ENCODE measurements at regions not wholly inside any gene's neighbourhood (a gene's known extent, or its start where the extent isn't known, plus 50 kb on each side); places are given as distances from the start of the nearest gene placed in this dataset.

GRCh38 chr9:108801949-108802348 lies 53.8 kb downstream of the ACTL7B start (continued):
- TF ChIP-seq ZNF331 (CRISPR knock-in tag; IDR thresholded peaks at IDR 0.05; ENCODE audit: low read depth), result no peak

GRCh38 chr9:108800632-108801099 lies 55.1 kb downstream of the ACTL7B start:
- Histone ChIP-seq H3K27me3 (ENCODE audit: insufficient read depth) (no peaks in the 10 kb centered on the region), H3K9me2 (ENCODE audit: insufficient read depth) (peaks cover 8% of the 10 kb centered on the region), H3K79me2 (replicated peaks; ENCODE audit: insufficient read depth) (no peaks in the 10 kb centered on the region), H3K27ac (ENCODE audit: low read depth) (no peak overlapping the region), H3F3A (replicated peaks; ENCODE audit: low read depth) (no peaks in the 10 kb centered on the region), H3K36me3 (ENCODE audit: insufficient read depth) (no peaks in the 10 kb centered on the region), H3K4me2 (no peak overlapping the region), H3K4me3 (no peak overlapping the region), H4K20me1 (replicated peaks; ENCODE audit: insufficient read depth) (no peaks in the 10 kb centered on the region), H2AFZ (peak overlapping the region; percentile 24; the same call in 1 of the 2 replicates), H3K4me1 (ENCODE audit: insufficient read depth) (peaks cover 24% of the 10 kb centered on the region)
- H3K4me3 Mint-ChIP-seq, result no peak overlapping the region
- TF ChIP-seq JUNB (IDR thresholded peaks at IDR 0.05; ENCODE audit: unreplicated experiment) (no peak), CREB1 (CRISPR knock-in tag; IDR thresholded peaks at IDR 0.05; ENCODE audit: low read depth) (no peak), REST (IDR thresholded peaks at IDR 0.05; ENCODE audit: unreplicated experiment) (no peak)
- H3K27ac Mint-ChIP-seq, result no peak overlapping the region; the same call in 1 of the 2 replicates
- ATAC-seq (no peak; the same call in 1 of the 3 replicates), DNase-seq (ENCODE audit: low spot score) (no peak)
- no peaks in the 10 kb centered on the region for H3K36me3 Mint-ChIP-seq (ENCODE audit: low read depth)
- H3K4me1 Mint-ChIP-seq, result peaks cover 23% of the 10 kb centered on the region; the same call in 2 of the 3 replicates
- H3K27me3 Mint-ChIP-seq (ENCODE audit: insufficient read depth, low read depth, poor library complexity), result peaks cover 2% of the 10 kb centered on the region
- no peaks in the 10 kb centered on the region for H3K9me3 Mint-ChIP-seq

- Histone ChIP-seq H3K4me3 (no peak overlapping the region), H3K9me2 (ENCODE audit: insufficient read depth) (peaks cover 3% of the 10 kb centered on the region), H3K36me3 (ENCODE audit: insufficient read depth) (no peaks in the 10 kb centered on the region), H3K27ac (ENCODE audit: low read depth) (no peak overlapping the region), H3F3A (replicated peaks; ENCODE audit: low read depth) (no peaks in the 10 kb centered on the region), H3K4me1 (ENCODE audit: insufficient read depth) (no peaks in the 10 kb centered on the region), H3K4me2 (no peak overlapping the region), H3K79me2 (replicated peaks; ENCODE audit: insufficient read depth) (no peaks in the 10 kb centered on the region), H2AFZ (no peak overlapping the region), H3K27me3 (ENCODE audit: insufficient read depth) (no peaks in the 10 kb centered on the region), H4K20me1 (replicated peaks; ENCODE audit: insufficient read depth) (no peaks in the 10 kb centered on the region)
- no peak overlapping the region for H3K27ac Mint-ChIP-seq
- ATAC-seq, result no peak
- no peaks in the 10 kb centered on the region for H3K4me1 Mint-ChIP-seq
- TF ChIP-seq CREB1 (CRISPR knock-in tag; IDR thresholded peaks at IDR 0.05; ENCODE audit: low read depth), result no peak
- no peak for TF ChIP-seq ETS1 (IDR thresholded peaks at IDR 0.05)
- TF ChIP-seq STAT1 (IDR thresholded peaks at IDR 0.05; ENCODE audit: unreplicated experiment), result no peak
- H3K36me3 Mint-ChIP-seq (ENCODE audit: low read depth), result no peaks in the 10 kb centered on the region
- DNase-seq (ENCODE audit: low spot score), result no peak
- no peak overlapping the region for H3K4me3 Mint-ChIP-seq
- no peaks in the 10 kb centered on the region for H3K27me3 Mint-ChIP-seq (ENCODE audit: insufficient read depth, low read depth, poor library complexity)
- peaks cover 10% of the 10 kb centered on the region for H3K9me3 Mint-ChIP-seq
Observed at GRCh38 chr9:108793573-108793972, 62.2 kb downstream of the ACTL7B start.

Data from GM23338 (cell line).